ENCODE measurements at regions not wholly inside any gene's neighbourhood (a gene's known extent, or its start where the extent isn't known, plus 50 kb on each side); places are given as distances from the start of the nearest gene placed in this dataset.

- Histone ChIP-seq H3K4me1 (no peaks in the 10 kb centered on the region), H3K27ac (no peak overlapping the region), H3K27me3 (no peaks in the 10 kb centered on the region), H3K9me3 (no peaks in the 10 kb centered on the region), H3K36me3 (no peaks in the 10 kb centered on the region), H3K4me3 (no peak overlapping the region)
- DNase-seq (no peak), ATAC-seq (no peak)
- intact Hi-C loops (cut with DNase I), result no loop called here
- 88% methylated on average over 5 of the region's 14 CpGs for WGBS (ENCODE audit: insufficient coverage, low coverage, low lambda C conversion rate, missing lambda C conversion rate)
- TF ChIP-seq CTCF (IDR thresholded peaks at IDR 0.05) (no peak), POLR2A (IDR thresholded peaks at IDR 0.05) (no peak)
These were observed 59.3 kb upstream of the ECHDC3 start for GRCh38 chr10:11682851-11683250.

DNA sequence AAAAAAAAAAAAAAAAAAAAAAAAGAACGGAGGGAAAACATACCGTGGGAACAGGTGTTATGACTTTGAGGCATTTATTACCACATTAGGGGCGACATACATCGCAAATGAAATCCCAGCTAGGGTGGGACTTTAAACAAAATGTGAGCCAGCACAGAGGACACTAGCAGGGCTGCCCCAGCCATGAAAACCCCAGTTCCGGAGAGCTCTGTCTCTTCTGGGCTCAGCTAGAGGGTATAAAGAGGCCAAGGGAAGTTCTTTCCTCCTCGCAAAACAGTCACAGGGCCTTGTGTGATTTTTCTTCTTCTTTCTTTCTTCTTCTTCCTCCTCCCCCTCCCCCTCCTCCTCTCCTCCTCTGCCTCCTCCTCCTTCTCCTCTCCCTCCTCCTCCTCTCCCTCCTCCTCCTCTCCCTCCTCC, 59.9 kb upstream of the ECHDC3 start:
- H3K27me3 ChIP-seq, result no peaks in the 10 kb centered on the region
- ATAC-seq (no peak), DNase-seq (no peak)
- no peak overlapping the region for H3K4me3 ChIP-seq
- H3K36me3 ChIP-seq, result no peaks in the 10 kb centered on the region
- TF ChIP-seq CTCF (IDR thresholded peaks at IDR 0.05) (no peak), POLR2A (IDR thresholded peaks at IDR 0.05) (no peak)
- intact Hi-C loops (cut with DNase I), result no loop called here
- no peaks in the 10 kb centered on the region for H3K9me3 ChIP-seq
- no peaks in the 10 kb centered on the region for H3K4me1 ChIP-seq
- 75% methylated on average over 5 of the region's 6 CpGs for WGBS (ENCODE audit: insufficient coverage, low coverage, low lambda C conversion rate, missing lambda C conversion rate)
- no peak overlapping the region for H3K27ac ChIP-seq

- ATAC-seq, result no peak
- H3K27ac ChIP-seq, result no peak overlapping the region
- no peak overlapping the region for H3K4me3 ChIP-seq
- no peaks in the 10 kb centered on the region for H3K9me3 ChIP-seq
- H3K4me1 ChIP-seq, result no peaks in the 10 kb centered on the region
- H3K27me3 ChIP-seq, result no peaks in the 10 kb centered on the region
- no peak for DNase-seq
- no peak for TF ChIP-seq POLR2A (IDR thresholded peaks at IDR 0.05)
- no peak for TF ChIP-seq CTCF (IDR thresholded peaks at IDR 0.05)
- intact Hi-C loops (cut with DNase I), result no loop called here
- WGBS (ENCODE audit: insufficient coverage, low coverage, low lambda C conversion rate, missing lambda C conversion rate), result 73% methylated on average over 4 of the region's 6 CpGs
- H3K36me3 ChIP-seq, result no peaks in the 10 kb centered on the region
These were observed 61.7 kb upstream of the ECHDC3 start for GRCh38 chr10:11680496-11680895.

- TF ChIP-seq CTCF (IDR thresholded peaks at IDR 0.05), result no peak
- TF ChIP-seq POLR2A (IDR thresholded peaks at IDR 0.05), result no peak
These were observed 62.2 kb upstream of the ECHDC3 start for GRCh38 chr10:11679946-11680345.

More at GRCh38 chr10:11679946-11680345, 62.2 kb upstream of the ECHDC3 start:
- ATAC-seq, result no peak
- Histone ChIP-seq H3K4me3 (no peak overlapping the region), H3K4me1 (no peaks in the 10 kb centered on the region), H3K36me3 (no peaks in the 10 kb centered on the region), H3K27ac (no peak overlapping the region), H3K9me3 (no peaks in the 10 kb centered on the region), H3K27me3 (no peaks in the 10 kb centered on the region)
- intact Hi-C loops (cut with DNase I), result no loop called here
- WGBS (ENCODE audit: insufficient coverage, low coverage, low lambda C conversion rate, missing lambda C conversion rate), result 62% methylated on average over 3 of the region's 3 CpGs
- no peak for DNase-seq
